ENCODE measurements at regions not wholly inside any gene's neighbourhood (a gene's known extent, or its start where the extent isn't known, plus 50 kb on each side); places are given as distances from the start of the nearest gene placed in this dataset.

- TF ChIP-seq CTCF (IDR thresholded peaks at IDR 0.05) (no peak), POLR2A (IDR thresholded peaks at IDR 0.05) (no peak)
Measured at GRCh38 chr4:149277705-149278104, 537.9 kb downstream of the IQCM start.
